H1 (cell line): ENCODE measurements at regions not wholly inside any gene's neighbourhood (a gene's known extent, or its start where the extent isn't known, plus 50 kb on each side); places are given as distances from the start of the nearest gene placed in this dataset.

Experiments
- CTCF ChIA-PET: fragments of 300-600 bp; sonication (Branson Sonifier 250); formaldehyde crosslinking; loops from one replicate; lab custom pipeline; 2021; ENCODE audit not compliant: partially characterized antibody; lab: Charles Lee
- POLR2A ChIA-PET: fragments of 300-600 bp; sonication (Branson Sonifier 250); formaldehyde crosslinking; loops from one replicate; lab custom pipeline; 2021; ENCODE audit warnings: inconsistent platforms; ENCODE audit not compliant: partially characterized antibody; lab: Charles Lee
- DNase-seq, 2 experiments: peaks; one replicate each; pipeline versions ENCODE4 v3.0.0 to v3.0.0-alpha.2; 2010 to 2022; ENCODE audit warnings: low spot score in 2 of 2, low read depth in 1 of 2, mixed read lengths in 1 of 2
- FAIRE-seq: peaks from 2 replicates; lab custom pipeline; 2011; peaks lifted over from hg19 to GRCh38; lab: Jason Lieb, UNC
- H2AFZ ChIP-seq: 2 replicates; pipeline ENCODE4 v1.8.1; 2012; ENCODE audit warnings: low read length, inconsistent platforms
- H2AK5ac ChIP-seq: 2 replicates; pipeline ENCODE4 v1.6.1; 2013; ENCODE audit warnings: low read depth, low read length
- H2BK120ac ChIP-seq: replicated peaks from 2 replicates; pipeline ENCODE3; 2013; ENCODE audit warnings: low read depth, low read length, inconsistent platforms
- H2BK12ac ChIP-seq: 2 replicates; pipeline ENCODE4 v1.6.1; 2013; ENCODE audit warnings: low read depth, low read length
- H2BK15ac ChIP-seq: 2 replicates; pipeline ENCODE4 v1.6.1; 2013; ENCODE audit warnings: low read length
- H2BK20ac ChIP-seq: 2 replicates; pipeline ENCODE4 v1.6.1; 2013; ENCODE audit warnings: low read length
- H2BK5ac ChIP-seq: 2 replicates; pipeline ENCODE4 v1.6.1; 2013; ENCODE audit warnings: low read depth, low read length
- H3K14ac ChIP-seq: 2 replicates; pipeline ENCODE4 v1.6.1; 2013; ENCODE audit warnings: inconsistent platforms; ENCODE audit not compliant: insufficient read length
- H3K18ac ChIP-seq: 2 replicates; pipeline ENCODE4 v1.6.1; 2013; ENCODE audit warnings: low read length; ENCODE audit errors: extremely low read depth
- H3K23ac ChIP-seq: 2 replicates; pipeline ENCODE4 v1.6.1; 2013; ENCODE audit warnings: inconsistent platforms; ENCODE audit not compliant: insufficient read length
- H3K23me2 ChIP-seq: 2 replicates; pipeline ENCODE4 v1.6.1; 2013; ENCODE audit warnings: low read depth, low read length
- H3K27ac ChIP-seq: 2 replicates; pipeline ENCODE4 v1.6.1; 2011; ENCODE audit warnings: low read depth, low read length, inconsistent platforms
- H3K27me3 ChIP-seq, 4 experiments: replicated peaks in 1 of 4; 1 replicate in 1 of 4; 2 replicates in 3 of 4; pipeline versions ENCODE4 v1.6.1 to v1.8.1; 2011 to 2013; ENCODE audit warnings: low read length in 3 of 4, mild to moderate bottlenecking in 3 of 4, inconsistent platforms in 2 of 4, mixed read lengths in 2 of 4, moderate library complexity in 1 of 4; ENCODE audit not compliant: control insufficient read depth in 3 of 4, insufficient read depth in 3 of 4; ENCODE audit errors: extremely low read depth in 1 of 4
- H3K36me3 ChIP-seq, 4 experiments: 2 replicates each; pipeline versions ENCODE4 v1.6.1 to v1.8.1; 2011 to 2013; ENCODE audit warnings: mild to moderate bottlenecking in 4 of 4, low read length in 3 of 4, moderate library complexity in 2 of 4, control low read depth in 1 of 4, inconsistent platforms in 1 of 4; ENCODE audit not compliant: insufficient read depth in 4 of 4, control insufficient read depth in 2 of 4
- H3K4ac ChIP-seq: replicated peaks from 2 replicates; pipeline ENCODE3; 2013; ENCODE audit warnings: low read length, low read depth, mixed read lengths, inconsistent platforms; ENCODE audit not compliant: insufficient read length
- H3K4me1 ChIP-seq, 4 experiments: replicated peaks in 1 of 4; 1 replicate in 1 of 4; 2 replicates in 3 of 4; pipeline versions ENCODE4 v1.6.1 to v1.8.1; 2011 to 2013; ENCODE audit warnings: low read length in 3 of 4, inconsistent platforms in 2 of 4, mixed read lengths in 1 of 4; ENCODE audit not compliant: insufficient read depth in 4 of 4, control insufficient read depth in 3 of 4
- H3K4me2 ChIP-seq, 2 experiments: 2 replicates each; pipeline versions ENCODE4 v1.6.1 to v1.8.1; 2011 to 2013; ENCODE audit warnings: low read depth in 2 of 2, low read length in 2 of 2, control low read depth in 1 of 2, inconsistent platforms in 1 of 2, mild to moderate bottlenecking in 1 of 2; ENCODE audit not compliant: insufficient read depth in 1 of 2
- H3K4me3 ChIP-seq, 4 experiments: fragments of 200-600, 300-600 bp in 1 of 4; sonication (generic), shearing (Covaris generic), sonication (Bioruptor Twin) in 1 of 4; 2 replicates each; pipeline versions ENCODE4 v1.5.1 to v1.8.1; 2011 to 2016; ENCODE audit warnings: low read length in 4 of 4, low read depth in 3 of 4, control low read depth in 2 of 4, inconsistent platforms in 2 of 4, mild to moderate bottlenecking in 2 of 4, mixed read lengths in 1 of 4, moderate library complexity in 1 of 4; ENCODE audit not compliant: insufficient read depth in 2 of 4; ENCODE audit errors: extremely low read depth in 1 of 4
- H3K56ac ChIP-seq: replicated peaks from 2 replicates; pipeline ENCODE3; 2013; ENCODE audit warnings: low read depth, mild to moderate bottlenecking, mixed read lengths, low read length, inconsistent platforms; ENCODE audit not compliant: insufficient read length
- H3K79me1 ChIP-seq: 2 replicates; pipeline ENCODE4 v1.6.1; 2013; ENCODE audit warnings: low read depth, low read length, control low read depth
- H3K79me2 ChIP-seq, 2 experiments: 2 replicates each; pipeline versions ENCODE4 v1.6.1 to v1.8.1; 2012 to 2013; ENCODE audit warnings: low read length in 2 of 2, mild to moderate bottlenecking in 2 of 2, inconsistent platforms in 1 of 2; ENCODE audit not compliant: insufficient read depth in 2 of 2, control insufficient read depth in 1 of 2
- H3K9ac ChIP-seq, 4 experiments: replicated peaks in 1 of 4; 1 replicate in 1 of 4; 2 replicates in 3 of 4; pipeline versions ENCODE4 v1.6.1 to v1.8.1; 2011 to 2013; ENCODE audit warnings: low read depth in 3 of 4, low read length in 3 of 4, control low read depth in 2 of 4, mild to moderate bottlenecking in 2 of 4, moderate library complexity in 2 of 4, inconsistent platforms in 1 of 4; ENCODE audit errors: extremely low read depth in 1 of 4
- H3K9me3 ChIP-seq, 2 experiments: 2 replicates each; pipeline versions ENCODE4 v1.6.1 to v1.8.1; 2012 to 2013; ENCODE audit warnings: mild to moderate bottlenecking in 2 of 2, moderate library complexity in 2 of 2, control low read depth in 1 of 2, inconsistent platforms in 1 of 2, low read depth in 1 of 2, low read length in 1 of 2, mixed read lengths in 1 of 2; ENCODE audit not compliant: insufficient read depth in 2 of 2
- H4K20me1 ChIP-seq, 2 experiments: replicated peaks in 1 of 2; 2 replicates each; pipeline versions ENCODE3 to v1.8.1; 2011 to 2013; ENCODE audit warnings: inconsistent platforms in 2 of 2, low read length in 2 of 2, mild to moderate bottlenecking in 1 of 2; ENCODE audit not compliant: insufficient read depth in 2 of 2, control insufficient read depth in 1 of 2
- H4K5ac ChIP-seq: 2 replicates; pipeline ENCODE4 v1.6.1; 2013; ENCODE audit warnings: low read length, low read depth, mixed read lengths, inconsistent platforms; ENCODE audit not compliant: insufficient read length
- H4K8ac ChIP-seq: 2 replicates; pipeline ENCODE4 v1.8.0; 2013; ENCODE audit warnings: mild to moderate bottlenecking, moderate library complexity, low read length, inconsistent platforms; ENCODE audit not compliant: insufficient read depth; ENCODE audit errors: extremely low read depth
- H4K91ac ChIP-seq: replicated peaks from 2 replicates; pipeline ENCODE3; 2013; ENCODE audit warnings: low read length, mixed read lengths, inconsistent platforms; ENCODE audit not compliant: insufficient read length
- CBX5 ChIP-seq: fragments of 300-800, 300-1000 bp; sonication (generic); IDR thresholded peaks from 2 replicates; pipeline ENCODE4 v1.7.1; 2016; ENCODE audit warnings: antibody characterized with exemption, low read length, low read depth
- CBX8 ChIP-seq: fragments of 300-800, 300-1000 bp; sonication (generic); IDR thresholded peaks from 2 replicates; pipeline ENCODE4 v1.7.1; 2016; ENCODE audit warnings: low read depth, low read length, borderline replicate concordance
- CEBPB ChIP-seq: IDR thresholded peaks from 2 replicates; pipeline ENCODE4 v1.6.1; 2012; ENCODE audit warnings: low read depth, low read length
- CHD1 ChIP-seq: IDR thresholded peaks from 2 replicates; pipeline ENCODE4 v1.6.1; 2012; ENCODE audit warnings: low read depth, low read length, improper control_type of control experiment
- FOSL1 ChIP-seq: IDR thresholded peaks from 2 replicates; pipeline ENCODE4 v1.6.1; 2011; ENCODE audit warnings: mild to moderate bottlenecking, low read depth, low read length, moderate library complexity; ENCODE audit not compliant: insufficient read depth
- JUN ChIP-seq: IDR thresholded peaks from 2 replicates; pipeline ENCODE4 v1.6.1; 2011; ENCODE audit warnings: low read depth, mild to moderate bottlenecking, improper control_type of control experiment, low read length
- KDM4A ChIP-seq: IDR thresholded peaks from one replicate; pipeline ENCODE4 v1.7.1; 2012; ENCODE audit warnings: low read depth, mild to moderate bottlenecking, moderate library complexity, low read length, inconsistent platforms; ENCODE audit not compliant: severe bottlenecking
- MAX ChIP-seq: IDR thresholded peaks from 2 replicates; pipeline ENCODE4 v1.6.1; 2012; ENCODE audit warnings: inconsistent platforms
- NRF1 ChIP-seq: IDR thresholded peaks from 2 replicates; pipeline ENCODE4 v1.6.1; 2011; ENCODE audit warnings: mild to moderate bottlenecking, low read depth, low read length, improper control_type of control experiment
- POLR2AphosphoS5 ChIP-seq: IDR thresholded peaks from 2 replicates; pipeline ENCODE4 v1.6.1; 2011; ENCODE audit warnings: low read depth, low read length
- SP2 ChIP-seq: IDR thresholded peaks from 2 replicates; pipeline ENCODE4 v1.6.1; 2012; ENCODE audit warnings: mild to moderate bottlenecking, low read length, inconsistent platforms
- WGBS, 2 experiments: shearing (Covaris generic) in 1 of 2; methylation state at CpG; one replicate each; pipeline versions ENCODE4 v1.1.6 to v1.1.7; 2013 to 2015; ENCODE audit warnings: low lambda C conversion rate in 2 of 2, mixed read lengths in 2 of 2, inconsistent platforms in 1 of 2, low coverage in 1 of 2, missing lambda C conversion rate in 1 of 2; ENCODE audit not compliant: insufficient replicate concordance in 2 of 2, insufficient coverage in 1 of 2, insufficient read length in 1 of 2; ENCODE audit errors: extremely low coverage in 1 of 2, missing lambda C conversion rate in 1 of 2; 5-methylcytosine and 5-hydroxymethylcytosine counted together

GRCh38 chr11:116683982-116684381, 88.8 kb downstream of the BUD13 start:
- no peak for TF ChIP-seq CBX8
- no peak for TF ChIP-seq CHD1
- TF ChIP-seq JUN: no peak
- no peak for TF ChIP-seq POLR2AphosphoS5
- TF ChIP-seq SP2: no peak
- TF ChIP-seq MAX: no peak
- no peak for TF ChIP-seq FOSL1
- no peak for TF ChIP-seq CBX5
- TF ChIP-seq CEBPB: no peak
- TF ChIP-seq KDM4A: no peak
- TF ChIP-seq NRF1: no peak
- TF ChIP-seq, all 59 proteins: peak for 0
- no peak overlapping the region for H3K27ac ChIP-seq

More at GRCh38 chr11:116683982-116684381, 88.8 kb downstream of the BUD13 start:
- no peak overlapping the region for H3K14ac ChIP-seq
- H2BK15ac ChIP-seq: no peak overlapping the region
- no peak overlapping the region for H3K9ac ChIP-seq
- no peak overlapping the region for H2AFZ ChIP-seq
- H3K4me2 ChIP-seq: no peak overlapping the region
- no peak overlapping the region for H4K8ac ChIP-seq
- 94% methylated on average over 3 of the region's 3 CpGs; no CpG with 5 or more reads in 1 of the 2 experiments for WGBS, 2 experiments
- no peak overlapping the region for H4K5ac ChIP-seq
- H3K18ac ChIP-seq: no peak overlapping the region
- H2AK5ac ChIP-seq: no peak overlapping the region
- no peak overlapping the region for H2BK20ac ChIP-seq
- H3K27me3 ChIP-seq: no peaks in the 10 kb centered on the region
- ChIA-PET CTCF (interaction anchor here (1.1 kb wide), 1 partner anchor 37 kb away, joined by 3 read pairs; no protein-coding TSS in a partner anchor), POLR2A (no interaction called here)
- no peaks in the 10 kb centered on the region for H3K79me1 ChIP-seq
- H3K4me3 ChIP-seq: no peak overlapping the region
- DNase-seq (no peak), FAIRE-seq (no peak)
- peaks cover 5% of the 10 kb centered on the region for H3K23me2 ChIP-seq
- 0 out of 4 replicates have a peak, but pooled peaks cover 0 to 3% of the 10 kb centered on the region in 2 experiments for H3K9me3 ChIP-seq
- H3K4me1 ChIP-seq: peaks cover 10 to 21% (median 17%) of the 10 kb centered on the region in 4 experiments
- no peaks in the 10 kb centered on the region for H4K20me1 ChIP-seq
- H2BK5ac ChIP-seq: no peak overlapping the region
- H3K23ac ChIP-seq: no peak overlapping the region
- no peak overlapping the region for H3K4ac ChIP-seq
- H3K36me3 ChIP-seq: no peaks in the 10 kb centered on the region
- no peak overlapping the region for H4K91ac ChIP-seq
- H3K56ac ChIP-seq: no peak overlapping the region
- H3K79me2 ChIP-seq: no peaks in the 10 kb centered on the region
- H2BK120ac ChIP-seq: no peak overlapping the region
- H2BK12ac ChIP-seq: no peak overlapping the region
